Peyer's patch (tissue), 4 donors: ENCODE measurements at regions not wholly inside any gene's neighbourhood (a gene's known extent, or its start where the extent isn't known, plus 50 kb on each side); places are given as distances from the start of the nearest gene placed in this dataset.

ENCODE experiments used
- DNase-seq, 3 donors: peaks; one replicate each; pipeline ENCODE4 v3.0.0-alpha.2; 2017 to 2019
- H3K27ac ChIP-seq, 4 donors: fragments of 200-600 bp; sonication (generic); one replicate each; pipeline ENCODE4 v1.5.1; 2016 to 2019
- H3K27me3 ChIP-seq, 2 donors: fragments of 200-600 bp; sonication (generic); one replicate each; pipeline ENCODE4 v1.5.1; 2019
- H3K36me3 ChIP-seq, 3 donors: fragments of 200-600 bp; sonication (generic); one replicate each; pipeline ENCODE4 v1.5.1; 2016 to 2019
- H3K4me1 ChIP-seq, 4 donors: fragments of 200-600 bp; sonication (generic); one replicate each; pipeline ENCODE4 v1.5.1; 2016 to 2019
- H3K4me3 ChIP-seq, 4 donors: fragments of 200-600 bp; sonication (generic); 1 replicate in 3 of 4; 2 replicates in 1 of 4; pipeline ENCODE4 v1.5.1; 2016 to 2019; ENCODE audit warnings: mild to moderate bottlenecking in 1 of 4
- H3K9me3 ChIP-seq, 4 donors: fragments of 200-600 bp; sonication (generic); one replicate each; pipeline ENCODE4 v1.5.1; 2016 to 2019; ENCODE audit warnings: mild to moderate bottlenecking in 1 of 4
- CTCF ChIP-seq, 6 experiments: fragments of 450-650 bp in 4 of 6; fragments of 200-600 bp in 2 of 6; sonication (generic) in 1 of 6; IDR thresholded peaks; one replicate each; pipeline ENCODE4 v1.5.1; 2017 to 2019; ENCODE audit warnings: antibody characterized with exemption in 6 of 6, mild to moderate bottlenecking in 3 of 6, moderate library complexity in 1 of 6
- POLR2A ChIP-seq, 2 donors: fragments of 450-650 bp; IDR thresholded peaks; one replicate each; pipeline ENCODE4 v1.5.1; 2017; ENCODE audit warnings: antibody characterized with exemption in 2 of 2, mild to moderate bottlenecking in 2 of 2, moderate library complexity in 2 of 2

DNA sequence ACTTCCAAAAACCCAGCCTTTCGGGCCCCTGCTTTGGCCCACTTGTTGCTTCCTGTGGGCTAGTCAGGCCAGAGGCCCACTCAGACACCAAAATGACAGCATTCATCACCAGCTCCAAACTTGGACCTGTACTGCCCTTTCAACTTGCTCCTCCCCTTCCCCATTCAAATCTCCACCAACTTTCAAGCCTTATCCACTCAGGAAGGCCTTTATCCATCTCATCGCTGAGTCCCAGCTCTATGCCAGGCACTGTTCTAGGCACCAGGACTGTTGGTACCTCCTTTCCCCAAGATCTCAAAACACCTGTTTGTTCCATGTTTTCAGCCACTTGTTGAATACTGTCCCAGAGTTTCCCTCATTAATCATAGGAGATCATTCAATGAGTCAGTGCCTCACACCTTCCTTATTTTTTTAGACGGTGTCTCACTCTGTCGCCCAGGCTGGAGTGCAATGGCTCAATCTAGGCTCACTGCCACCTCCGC, 1011.4 kb downstream of the UQCRFS1 start:
- peaks cover 0 to 7% (median 0%) of the 10 kb centered on the region in 4 donors for H3K9me3 ChIP-seq

DNA sequence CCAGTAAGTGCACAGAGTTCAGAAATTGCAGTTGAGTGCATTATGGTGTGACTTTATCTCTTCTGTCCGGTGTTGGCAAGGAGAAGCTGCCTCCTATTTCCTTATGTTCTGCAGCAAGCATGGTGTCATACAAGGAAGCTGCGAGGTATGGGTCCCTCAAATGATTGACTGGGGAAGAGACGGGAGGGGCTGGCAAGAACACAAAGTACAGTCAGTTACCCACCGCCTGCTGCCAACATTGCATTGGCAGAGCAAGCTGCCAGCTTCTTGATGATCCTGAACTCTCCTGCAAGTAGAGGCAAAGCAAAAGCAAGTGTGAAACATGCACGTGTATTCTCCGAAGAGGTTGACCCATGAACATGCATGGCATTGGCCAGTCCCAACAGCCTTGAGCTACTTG, 1013.6 kb downstream of the UQCRFS1 start:
- Histone ChIP-seq H3K9me3 (peaks cover 0 to 7% (median 0%) of the 10 kb centered on the region in 4 donors), H3K27me3 (no peaks in the 10 kb centered on the region), H3K27ac (no peak overlapping the region), H3K36me3 (no peaks in the 10 kb centered on the region), H3K4me1 (no peaks in the 10 kb centered on the region), H3K4me3 (no peak overlapping the region)
- no peak for TF ChIP-seq POLR2A (IDR thresholded peaks at IDR 0.05)
- no peak for TF ChIP-seq CTCF (IDR thresholded peaks at IDR 0.05)
- DNase-seq = no peak

More for the DNA sequence above, 1011.4 kb downstream of the UQCRFS1 start:
- Histone ChIP-seq H3K27me3 (no peaks in the 10 kb centered on the region), H3K4me3 (no peak overlapping the region), H3K36me3 (no peaks in the 10 kb centered on the region), H3K4me1 (no peaks in the 10 kb centered on the region), H3K27ac (no peak overlapping the region)
- DNase-seq = no peak
- TF ChIP-seq POLR2A (IDR thresholded peaks at IDR 0.05) = no peak
- no peak for TF ChIP-seq CTCF (IDR thresholded peaks at IDR 0.05)

DNA sequence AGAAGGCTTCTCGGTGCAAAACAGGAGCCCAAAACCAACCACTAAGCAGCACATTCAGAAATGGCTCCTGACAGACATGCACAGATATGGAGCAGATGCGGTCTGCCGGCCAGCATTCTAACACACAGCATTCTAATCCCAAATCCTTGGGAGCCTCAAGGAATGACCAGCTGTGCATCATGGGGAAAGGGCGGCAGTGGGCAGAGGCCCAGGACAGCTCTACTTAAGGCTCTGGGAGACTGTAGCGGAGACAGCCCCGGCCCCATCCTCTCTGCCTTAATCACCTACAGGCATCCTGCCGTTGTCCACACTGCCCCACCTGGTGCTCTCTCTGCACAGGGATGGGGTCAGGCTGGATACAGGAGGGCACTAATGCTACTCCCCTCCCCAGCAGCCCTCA, 1016.0 kb downstream of the UQCRFS1 start:
- peaks cover 0 to 2% (median 0%) of the 10 kb centered on the region in 4 donors for H3K9me3 ChIP-seq

GRCh38 chr19:28196101-28196500, 1016.9 kb downstream of the UQCRFS1 start:
- no peak overlapping the region for H3K27ac ChIP-seq
- no peak overlapping the region for H3K4me3 ChIP-seq
- TF ChIP-seq POLR2A (IDR thresholded peaks at IDR 0.05) (no peak), CTCF (IDR thresholded peaks at IDR 0.05) (no peak)
- no peaks in the 10 kb centered on the region for H3K9me3 ChIP-seq
- H3K27me3 ChIP-seq = no peaks in the 10 kb centered on the region
- no peaks in the 10 kb centered on the region for H3K36me3 ChIP-seq
- no peak for DNase-seq
- H3K4me1 ChIP-seq = no peaks in the 10 kb centered on the region

More for the DNA sequence above, 1016.0 kb downstream of the UQCRFS1 start:
- no peaks in the 10 kb centered on the region for H3K36me3 ChIP-seq
- no peaks in the 10 kb centered on the region for H3K27me3 ChIP-seq
- TF ChIP-seq POLR2A (IDR thresholded peaks at IDR 0.05) (no peak), CTCF (IDR thresholded peaks at IDR 0.05) (no peak)
- H3K27ac ChIP-seq = no peak overlapping the region
- DNase-seq = no peak
- no peaks in the 10 kb centered on the region for H3K4me1 ChIP-seq
- H3K4me3 ChIP-seq = no peak overlapping the region

- Histone ChIP-seq H3K27ac (no peak overlapping the region), H3K4me1 (no peaks in the 10 kb centered on the region), H3K36me3 (no peaks in the 10 kb centered on the region), H3K27me3 (no peaks in the 10 kb centered on the region), H3K4me3 (no peak overlapping the region), H3K9me3 (peaks cover 0 to 3% (median 0%) of the 10 kb centered on the region in 4 donors)
- DNase-seq = no peak
- TF ChIP-seq CTCF (IDR thresholded peaks at IDR 0.05) = no peak
- TF ChIP-seq POLR2A (IDR thresholded peaks at IDR 0.05) = no peak
Observed at GRCh38 chr19:28185646-28186045, 1027.3 kb downstream of the UQCRFS1 start.

DNA sequence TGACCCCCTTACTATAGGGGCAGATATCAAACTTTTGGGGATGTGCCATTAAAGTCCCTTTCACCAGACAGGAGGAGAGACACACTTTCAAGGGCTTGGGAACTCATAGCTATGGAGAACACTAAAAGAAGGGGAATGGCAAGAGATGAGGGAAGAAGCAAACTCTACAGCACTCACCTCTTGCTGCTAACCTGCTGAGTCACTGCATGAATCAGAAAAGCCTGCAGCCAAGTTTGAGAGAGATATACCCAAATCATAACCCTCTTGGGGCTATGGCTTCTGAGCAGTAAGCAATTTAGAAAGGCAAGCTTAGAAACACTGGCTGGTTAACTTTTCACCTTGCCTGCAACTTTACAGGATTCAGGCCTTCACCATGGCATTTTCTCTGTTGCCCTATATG, 1028.0 kb downstream of the UQCRFS1 start:
- DNase-seq = no peak
- H3K4me1 ChIP-seq = no peaks in the 10 kb centered on the region
- H3K4me3 ChIP-seq = no peak overlapping the region
- H3K9me3 ChIP-seq = peaks cover 0 to 3% (median 0%) of the 10 kb centered on the region in 4 donors
- no peaks in the 10 kb centered on the region for H3K27me3 ChIP-seq
- H3K36me3 ChIP-seq = no peaks in the 10 kb centered on the region
- TF ChIP-seq POLR2A (IDR thresholded peaks at IDR 0.05) (no peak), CTCF (IDR thresholded peaks at IDR 0.05) (no peak)
- H3K27ac ChIP-seq = no peak overlapping the region
